ENCODE measurements at regions not wholly inside any gene's neighbourhood (a gene's known extent, or its start where the extent isn't known, plus 50 kb on each side); places are given as distances from the start of the nearest gene placed in this dataset.

GRCh38 chr2:58664523-58665151, 423.5 kb upstream of the FANCL start:
- DNase-seq (ENCODE audit: low read depth), result no peak

- DNase-seq (ENCODE audit: low read depth), result no peak
Measured at GRCh38 chr2:58660046-58660445, 418.9 kb upstream of the FANCL start.

- DNase-seq (ENCODE audit: low read depth), result no peak
Measured at GRCh38 chr2:58655152-58655551, 414.0 kb upstream of the FANCL start.

GRCh38 chr2:58651930-58652329, 410.8 kb upstream of the FANCL start:
- no peak for DNase-seq (ENCODE audit: low read depth)

GRCh38 chr2:58650781-58651180, 409.7 kb upstream of the FANCL start:
- no peak for DNase-seq (ENCODE audit: low read depth)

- no peak for DNase-seq (ENCODE audit: low read depth)
Measured at GRCh38 chr2:58649756-58650155, 408.6 kb upstream of the FANCL start.

GRCh38 chr2:58645017-58645416, 403.9 kb upstream of the FANCL start:
- no peak for DNase-seq (ENCODE audit: low read depth)

- no peak for DNase-seq (ENCODE audit: low read depth)
Measured at GRCh38 chr2:58644451-58644850, 403.3 kb upstream of the FANCL start.

GRCh38 chr2:58641001-58641400, 399.9 kb upstream of the FANCL start:
- no peak for DNase-seq (ENCODE audit: low read depth)

GRCh38 chr2:58640042-58640441, 398.9 kb upstream of the FANCL start:
- no peak for DNase-seq (ENCODE audit: low read depth)

GRCh38 chr2:58638256-58638805, 397.2 kb upstream of the FANCL start:
- no peak for DNase-seq (ENCODE audit: low read depth)

GRCh38 chr2:58636872-58637271, 395.7 kb upstream of the FANCL start:
- no peak for DNase-seq (ENCODE audit: low read depth)

- DNase-seq (ENCODE audit: low read depth), result no peak
Measured at GRCh38 chr2:58635801-58636375, 394.8 kb upstream of the FANCL start.

GRCh38 chr2:58634653-58635370, 393.7 kb upstream of the FANCL start:
- no peak for DNase-seq (ENCODE audit: low read depth)

GRCh38 chr2:58633613-58634365, 392.7 kb upstream of the FANCL start:
- DNase-seq (ENCODE audit: low read depth), result no peak

GRCh38 chr2:58631986-58632385, 390.9 kb upstream of the FANCL start:
- no peak for DNase-seq (ENCODE audit: low read depth)

- no peak for DNase-seq (ENCODE audit: low read depth)
Measured at GRCh38 chr2:58629545-58630119, 388.5 kb upstream of the FANCL start.

- DNase-seq (ENCODE audit: low read depth), result no peak
Measured at GRCh38 chr2:58620896-58621295, 379.8 kb upstream of the FANCL start.

- peak; percentile 9 for DNase-seq (ENCODE audit: low read depth)
Measured at GRCh38 chr2:58620093-58620492, 379.0 kb upstream of the FANCL start.

GRCh38 chr2:58616961-58617360, 375.8 kb upstream of the FANCL start:
- no peak for DNase-seq (ENCODE audit: low read depth)

GRCh38 chr2:58614219-58614618, 373.1 kb upstream of the FANCL start:
- no peak for DNase-seq (ENCODE audit: low read depth)

GRCh38 chr2:58612973-58613372, 371.8 kb upstream of the FANCL start:
- DNase-seq (ENCODE audit: low read depth), result no peak
